ENCODE measurements at regions not wholly inside any gene's neighbourhood (a gene's known extent, or its start where the extent isn't known, plus 50 kb on each side); places are given as distances from the start of the nearest gene placed in this dataset.

- ChIA-PET CTCF (no interaction called here), POLR2A (no interaction called here)
- no peak for DNase-seq (ENCODE audit: extremely low spot score)
- no peak for TF ChIP-seq SUZ12 (IDR thresholded peaks at IDR 0.05)
- no peak for TF ChIP-seq HDGF (IDR thresholded peaks at IDR 0.05; ENCODE audit: borderline replicate concordance)
- TF ChIP-seq FOXK2 (IDR thresholded peaks at IDR 0.05), result no peak
- TF ChIP-seq FOXM1 (IDR thresholded peaks at IDR 0.05; ENCODE audit: borderline replicate concordance), result no peak
- TF ChIP-seq L3MBTL2 (conservative IDR thresholded peaks at IDR 0.05), result no peak
- TF ChIP-seq LEF1 (IDR thresholded peaks at IDR 0.05; ENCODE audit: borderline replicate concordance), result no peak
- TF ChIP-seq PKNOX1 (IDR thresholded peaks at IDR 0.05), result no peak
- TF ChIP-seq NFRKB (IDR thresholded peaks at IDR 0.05), result no peak
- TF ChIP-seq TARDBP (IDR thresholded peaks at IDR 0.05), result no peak
- TF ChIP-seq CTBP1 (IDR thresholded peaks at IDR 0.05; ENCODE audit: borderline replicate concordance), result no peak
These were observed 380.7 kb upstream of the PFKP start for GRCh38 chr10:2686691-2687090.

GRCh38 chr10:2682491-2682890 is 384.9 kb upstream of the PFKP start:
- DNase-seq (ENCODE audit: extremely low spot score), result no peak
- TF ChIP-seq FOXK2 (IDR thresholded peaks at IDR 0.05) (no peak), SUZ12 (IDR thresholded peaks at IDR 0.05) (no peak), ZNF384 (IDR thresholded peaks at IDR 0.05) (no peak), BHLHE40 (IDR thresholded peaks at IDR 0.05; ENCODE audit: borderline replicate concordance) (no peak), NFRKB (IDR thresholded peaks at IDR 0.05) (no peak)
- ChIA-PET POLR2A (no interaction called here), CTCF (no interaction called here)

DNA sequence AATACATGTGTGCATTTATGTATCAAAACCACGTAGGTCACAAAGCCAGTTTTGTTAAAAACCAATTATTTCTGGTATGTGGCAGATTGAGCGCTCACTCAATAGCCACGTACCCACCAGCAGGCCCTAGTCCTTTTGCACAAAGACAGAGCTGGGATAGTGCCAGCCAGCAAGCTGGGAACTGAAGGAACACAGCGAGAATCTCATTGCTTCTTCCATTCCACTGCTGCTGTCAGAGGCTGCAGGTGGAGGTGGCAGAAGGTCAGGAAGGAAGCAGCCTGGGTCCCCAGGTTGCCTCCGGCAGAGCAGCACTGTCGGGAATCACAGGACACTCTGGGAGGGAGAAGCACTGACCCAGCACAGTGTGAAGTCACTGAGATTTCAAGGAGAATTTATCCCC is 385.5 kb upstream of the PFKP start:
- DNase-seq (ENCODE audit: extremely low spot score), result no peak
- POLR2A ChIA-PET, result no interaction called here
- CTCF ChIA-PET, result no interaction called here
- no peak for TF ChIP-seq NFRKB (IDR thresholded peaks at IDR 0.05)
- no peak for TF ChIP-seq HDGF (IDR thresholded peaks at IDR 0.05; ENCODE audit: borderline replicate concordance)
- TF ChIP-seq SUZ12 (IDR thresholded peaks at IDR 0.05), result no peak
- no peak for TF ChIP-seq ZNF384 (IDR thresholded peaks at IDR 0.05)
- TF ChIP-seq FOXA1 (IDR thresholded peaks at IDR 0.05), result no peak
- TF ChIP-seq FOXK2 (IDR thresholded peaks at IDR 0.05), result no peak
- no peak for TF ChIP-seq PKNOX1 (IDR thresholded peaks at IDR 0.05)
- TF ChIP-seq CTBP1 (IDR thresholded peaks at IDR 0.05; ENCODE audit: borderline replicate concordance), result no peak
- no peak for TF ChIP-seq SP1 (IDR thresholded peaks at IDR 0.05)
- TF ChIP-seq BHLHE40 (IDR thresholded peaks at IDR 0.05; ENCODE audit: borderline replicate concordance), result no peak
- no peak for TF ChIP-seq TARDBP (IDR thresholded peaks at IDR 0.05)
- TF ChIP-seq LEF1 (IDR thresholded peaks at IDR 0.05; ENCODE audit: borderline replicate concordance), result no peak
- TF ChIP-seq FOXM1 (IDR thresholded peaks at IDR 0.05; ENCODE audit: borderline replicate concordance), result no peak
- TF ChIP-seq ELF4 (IDR thresholded peaks at IDR 0.05), result no peak
- TF ChIP-seq L3MBTL2 (conservative IDR thresholded peaks at IDR 0.05), result no peak
- no peak for TF ChIP-seq ARNT (IDR thresholded peaks at IDR 0.05)

GRCh38 chr10:2680821-2681220 is 386.5 kb upstream of the PFKP start:
- ChIA-PET CTCF (no interaction called here), POLR2A (no interaction called here)
- TF ChIP-seq ZNF384 (IDR thresholded peaks at IDR 0.05), result no peak
- TF ChIP-seq L3MBTL2 (conservative IDR thresholded peaks at IDR 0.05), result no peak
- TF ChIP-seq FOXM1 (IDR thresholded peaks at IDR 0.05; ENCODE audit: borderline replicate concordance), result no peak
- TF ChIP-seq ELF4 (IDR thresholded peaks at IDR 0.05), result no peak
- TF ChIP-seq FOXA1 (IDR thresholded peaks at IDR 0.05), result no peak
- no peak for TF ChIP-seq LEF1 (IDR thresholded peaks at IDR 0.05; ENCODE audit: borderline replicate concordance)
- TF ChIP-seq CTBP1 (IDR thresholded peaks at IDR 0.05; ENCODE audit: borderline replicate concordance), result no peak
- no peak for TF ChIP-seq BHLHE40 (IDR thresholded peaks at IDR 0.05; ENCODE audit: borderline replicate concordance)
- no peak for TF ChIP-seq SUZ12 (IDR thresholded peaks at IDR 0.05)
- no peak for TF ChIP-seq SP1 (IDR thresholded peaks at IDR 0.05)
- no peak for DNase-seq (ENCODE audit: extremely low spot score)

DNA sequence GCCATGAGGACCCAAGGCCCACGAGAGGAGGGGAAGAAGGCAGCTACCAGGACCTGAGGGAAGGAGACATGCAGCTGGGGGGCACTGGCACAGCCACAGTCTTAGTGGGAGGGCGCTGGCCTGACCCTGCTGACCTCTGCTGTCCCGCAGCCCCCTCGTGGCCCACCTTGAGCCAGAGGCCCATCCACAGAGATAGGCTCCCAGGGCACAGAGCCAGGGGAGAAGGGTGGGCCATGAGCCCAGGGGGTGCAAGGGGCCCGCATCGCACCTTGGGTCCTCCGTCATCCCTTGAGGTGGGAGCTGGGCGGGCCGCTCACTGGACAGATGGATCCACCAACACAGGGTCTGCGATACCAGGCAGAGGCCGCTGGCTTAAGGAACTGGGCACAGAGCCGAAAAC is 387.7 kb upstream of the PFKP start:
- DNase-seq (ENCODE audit: extremely low spot score), result no peak
- ChIA-PET POLR2A (no interaction called here), CTCF (no interaction called here)
- TF ChIP-seq LEF1 (IDR thresholded peaks at IDR 0.05; ENCODE audit: borderline replicate concordance) (no peak), L3MBTL2 (conservative IDR thresholded peaks at IDR 0.05) (no peak), FOXA1 (IDR thresholded peaks at IDR 0.05) (no peak), NFRKB (IDR thresholded peaks at IDR 0.05) (no peak), HDGF (IDR thresholded peaks at IDR 0.05; ENCODE audit: borderline replicate concordance) (no peak), SUZ12 (IDR thresholded peaks at IDR 0.05) (no peak), ELF4 (IDR thresholded peaks at IDR 0.05) (no peak), BHLHE40 (IDR thresholded peaks at IDR 0.05; ENCODE audit: borderline replicate concordance) (no peak), SP1 (IDR thresholded peaks at IDR 0.05) (no peak), FOXK2 (IDR thresholded peaks at IDR 0.05) (no peak), PKNOX1 (IDR thresholded peaks at IDR 0.05) (no peak), TARDBP (IDR thresholded peaks at IDR 0.05) (no peak), CTBP1 (IDR thresholded peaks at IDR 0.05; ENCODE audit: borderline replicate concordance) (no peak), FOXM1 (IDR thresholded peaks at IDR 0.05; ENCODE audit: borderline replicate concordance) (no peak), ZNF384 (IDR thresholded peaks at IDR 0.05) (no peak), ARNT (IDR thresholded peaks at IDR 0.05) (no peak)

DNA sequence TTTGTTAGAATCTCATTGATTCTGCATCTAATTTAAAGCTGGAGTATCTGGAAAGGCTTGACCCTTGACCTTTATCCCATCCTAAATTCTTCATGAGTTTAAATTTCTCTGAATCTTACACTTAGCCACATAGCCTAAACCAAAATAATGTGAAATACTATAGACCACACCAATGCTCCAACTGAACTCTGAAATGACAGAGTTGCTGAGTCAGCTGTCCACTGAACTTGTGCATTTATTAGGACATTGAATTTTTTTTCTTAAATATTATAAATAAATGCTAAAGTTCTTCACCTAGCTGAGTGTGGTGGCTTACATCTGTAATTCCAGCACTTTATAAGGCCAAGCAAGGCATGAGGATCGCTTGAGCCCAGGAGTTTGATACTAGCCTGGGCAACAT is 390.9 kb upstream of the PFKP start:
- POLR2A ChIA-PET, result no interaction called here
- CTCF ChIA-PET, result no interaction called here
- DNase-seq (ENCODE audit: extremely low spot score), result no peak
- TF ChIP-seq BHLHE40 (IDR thresholded peaks at IDR 0.05; ENCODE audit: borderline replicate concordance) (no peak), FOXA1 (IDR thresholded peaks at IDR 0.05) (no peak), SP1 (IDR thresholded peaks at IDR 0.05) (no peak), ZNF384 (IDR thresholded peaks at IDR 0.05) (no peak), SUZ12 (IDR thresholded peaks at IDR 0.05) (no peak), ELF4 (IDR thresholded peaks at IDR 0.05) (no peak), HDGF (IDR thresholded peaks at IDR 0.05; ENCODE audit: borderline replicate concordance) (no peak), L3MBTL2 (conservative IDR thresholded peaks at IDR 0.05) (no peak), CTBP1 (IDR thresholded peaks at IDR 0.05; ENCODE audit: borderline replicate concordance) (no peak), ARNT (IDR thresholded peaks at IDR 0.05) (no peak), PKNOX1 (IDR thresholded peaks at IDR 0.05) (no peak), TARDBP (IDR thresholded peaks at IDR 0.05) (no peak), LEF1 (IDR thresholded peaks at IDR 0.05; ENCODE audit: borderline replicate concordance) (no peak), NFRKB (IDR thresholded peaks at IDR 0.05) (no peak), FOXM1 (IDR thresholded peaks at IDR 0.05; ENCODE audit: borderline replicate concordance) (no peak), FOXK2 (IDR thresholded peaks at IDR 0.05) (no peak)
